Activated CD4-positive, alpha-beta T cell treated with anti-CD3 and anti-CD28 coated beads, Interleukin-2, amount 10 ng/mL, durations not matched to agents 24 days and 14 days (primary cell): ENCODE measurements at regions not wholly inside any gene's neighbourhood (a gene's known extent, or its start where the extent isn't known, plus 50 kb on each side); places are given as distances from the start of the nearest gene placed in this dataset.

Experiments used
- DNase-seq: peaks from one replicate; pipeline ENCODE4 v3.0.0; 2022
- H3K27ac Mint-ChIP-seq: one replicate; pipeline ENCODE4 v1.8.0; 2022; ENCODE audit warnings: mild to moderate bottlenecking, mixed read lengths
- H3K27me3 Mint-ChIP-seq: one replicate; pipeline ENCODE4 v1.8.0; 2022; ENCODE audit warnings: mixed read lengths
- H3K36me3 Mint-ChIP-seq: one replicate; pipeline ENCODE4 v1.8.0; 2022; ENCODE audit warnings: low read depth, mild to moderate bottlenecking, mixed read lengths
- H3K4me1 Mint-ChIP-seq: one replicate; pipeline ENCODE4 v1.8.0; 2021; ENCODE audit warnings: mixed read lengths
- H3K4me3 Mint-ChIP-seq: one replicate; pipeline ENCODE4 v1.8.0; 2022; ENCODE audit warnings: mild to moderate bottlenecking, moderate library complexity, mixed read lengths
- H3K9me3 Mint-ChIP-seq: one replicate; pipeline ENCODE4 v1.8.0; 2021; ENCODE audit warnings: mixed read lengths
- intact Hi-C: fragments of 100-400 bp; cut with micrococcal nuclease; formaldehyde crosslinking; loops from one replicate; pipeline ENCODE4 v1.15.1; 2023

DNA sequence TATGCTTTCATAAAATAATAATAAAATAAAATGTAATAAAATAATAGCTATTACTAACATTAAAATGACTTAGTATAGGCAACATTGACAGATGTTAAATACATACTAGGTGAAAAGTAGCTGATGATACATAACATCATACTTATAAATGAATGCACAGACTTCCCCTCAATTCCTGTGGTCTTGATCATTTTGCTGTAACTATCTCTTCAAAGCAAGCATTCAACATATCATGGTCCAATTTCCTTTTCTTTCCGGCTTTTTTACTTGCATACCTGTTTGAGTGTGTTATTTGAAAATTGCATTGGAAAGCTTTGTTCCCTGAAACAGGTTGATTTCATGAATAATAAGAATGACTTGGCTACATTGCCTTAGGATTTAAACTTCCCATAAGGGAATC, 309.3 kb downstream of the HDGFL1 start:
- Mint-ChIP-seq H3K4me3 (no peak overlapping the region), H3K36me3 (no peaks in the 10 kb centered on the region), H3K9me3 (no peaks in the 10 kb centered on the region), H3K4me1 (no peaks in the 10 kb centered on the region), H3K27ac (no peak overlapping the region), H3K27me3 (no peaks in the 10 kb centered on the region)
- intact Hi-C loops, result no loop called here
- no peak for DNase-seq

DNA sequence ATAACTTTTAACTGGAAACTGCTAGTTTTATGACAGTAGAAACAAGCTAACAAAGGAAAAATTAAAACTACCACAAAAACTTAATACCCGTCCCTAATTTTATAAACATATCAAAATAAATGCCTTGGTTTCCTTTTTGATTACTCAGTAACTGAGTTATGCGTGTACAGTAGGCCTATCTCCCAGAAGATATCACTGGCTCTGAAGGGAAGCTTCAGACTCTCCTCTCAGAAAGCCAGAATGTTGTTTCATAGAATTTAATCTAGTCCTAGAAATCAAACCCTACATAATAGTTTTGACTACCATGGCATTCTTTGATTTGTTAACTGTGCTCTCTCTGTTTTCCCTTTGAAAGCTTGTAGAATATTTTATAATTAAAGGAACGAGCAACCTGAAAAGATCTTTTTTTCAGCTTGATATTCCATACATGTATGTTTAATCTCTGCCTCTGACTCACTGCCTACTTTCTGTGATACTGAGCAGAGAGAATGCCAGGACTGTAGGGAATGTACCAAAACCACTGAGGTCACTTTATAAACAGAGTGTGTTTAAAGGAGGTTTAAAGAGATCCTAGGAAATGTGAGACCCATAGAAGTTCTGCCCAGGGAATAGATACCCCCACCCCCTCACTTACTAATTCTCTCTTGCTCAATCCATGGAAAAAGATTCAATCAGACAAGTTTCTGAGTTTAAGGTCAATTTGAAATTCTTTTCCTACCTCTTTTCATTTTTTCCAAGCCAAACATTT, 311.5 kb downstream of the HDGFL1 start:
- H3K4me3 Mint-ChIP-seq, result no peak overlapping the region

DNA sequence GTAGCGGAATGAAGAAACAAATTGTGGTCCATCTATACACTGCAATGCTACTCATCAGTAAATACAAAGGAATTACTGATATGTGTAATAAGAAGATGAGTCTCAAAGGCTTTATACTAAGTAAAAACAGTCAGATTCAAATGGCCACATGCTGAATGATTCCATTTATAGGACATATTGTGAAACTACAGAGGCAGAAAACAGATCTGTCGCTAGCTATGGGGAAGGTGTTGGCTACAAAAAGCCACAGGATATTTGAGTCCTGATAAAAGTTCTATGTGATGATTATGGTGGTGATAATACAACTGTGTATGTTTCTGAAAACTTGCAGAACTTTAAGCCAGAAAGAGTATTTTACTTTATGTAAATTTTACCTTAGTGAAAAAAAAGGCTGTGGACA, 313.2 kb downstream of the HDGFL1 start:
- no peaks in the 10 kb centered on the region for H3K4me1 Mint-ChIP-seq

More for the DNA sequence above, 311.5 kb downstream of the HDGFL1 start:
- no peaks in the 10 kb centered on the region for H3K4me1 Mint-ChIP-seq
- no peaks in the 10 kb centered on the region for H3K9me3 Mint-ChIP-seq
- H3K27ac Mint-ChIP-seq, result no peak overlapping the region
- no peaks in the 10 kb centered on the region for H3K27me3 Mint-ChIP-seq
- intact Hi-C loops, result no loop called here
- DNase-seq, result no peak
- H3K36me3 Mint-ChIP-seq, result no peaks in the 10 kb centered on the region

DNA sequence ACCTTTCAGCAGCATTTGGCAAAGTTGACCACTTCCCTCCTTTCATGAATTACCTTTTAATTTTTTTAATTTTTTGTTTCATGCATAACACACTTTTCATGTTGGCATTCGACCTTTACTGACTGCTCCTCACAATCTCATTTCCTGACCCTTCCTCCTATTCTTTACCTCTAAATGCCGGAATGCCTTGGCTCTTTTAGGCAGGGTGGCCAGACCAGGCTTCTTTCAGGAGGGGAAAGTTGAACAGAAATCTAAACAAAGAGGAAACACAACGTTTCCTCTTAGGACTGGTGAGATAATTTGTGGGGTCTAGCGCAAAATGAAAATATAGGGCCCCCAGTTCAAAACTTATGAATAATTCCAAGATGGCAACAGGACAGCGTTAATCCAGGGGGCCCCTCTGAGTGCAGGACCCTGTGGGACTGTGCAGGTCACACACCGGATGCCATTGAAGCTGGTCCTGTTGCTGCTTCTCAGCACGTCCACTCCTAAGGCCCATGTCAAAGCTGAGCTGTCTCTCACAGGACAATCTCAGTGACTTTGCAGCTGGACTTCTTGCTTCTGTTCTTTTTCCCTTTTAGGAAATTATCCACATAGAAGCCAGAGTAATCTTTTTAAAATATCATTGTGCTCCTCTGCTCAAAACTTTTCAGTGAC, 313.8 kb downstream of the HDGFL1 start:
- intact Hi-C loops, result no loop called here
- Mint-ChIP-seq H3K27ac (no peak overlapping the region), H3K4me3 (no peak overlapping the region), H3K9me3 (no peaks in the 10 kb centered on the region), H3K27me3 (no peaks in the 10 kb centered on the region), H3K36me3 (no peaks in the 10 kb centered on the region), H3K4me1 (no peaks in the 10 kb centered on the region)
- DNase-seq, result no peak

More for the DNA sequence above, 313.2 kb downstream of the HDGFL1 start:
- H3K27me3 Mint-ChIP-seq, result no peaks in the 10 kb centered on the region
- H3K9me3 Mint-ChIP-seq, result no peaks in the 10 kb centered on the region
- H3K36me3 Mint-ChIP-seq, result no peaks in the 10 kb centered on the region
- no peak for DNase-seq
- H3K27ac Mint-ChIP-seq, result no peak overlapping the region
- intact Hi-C loops, result no loop called here
- no peak overlapping the region for H3K4me3 Mint-ChIP-seq

DNA sequence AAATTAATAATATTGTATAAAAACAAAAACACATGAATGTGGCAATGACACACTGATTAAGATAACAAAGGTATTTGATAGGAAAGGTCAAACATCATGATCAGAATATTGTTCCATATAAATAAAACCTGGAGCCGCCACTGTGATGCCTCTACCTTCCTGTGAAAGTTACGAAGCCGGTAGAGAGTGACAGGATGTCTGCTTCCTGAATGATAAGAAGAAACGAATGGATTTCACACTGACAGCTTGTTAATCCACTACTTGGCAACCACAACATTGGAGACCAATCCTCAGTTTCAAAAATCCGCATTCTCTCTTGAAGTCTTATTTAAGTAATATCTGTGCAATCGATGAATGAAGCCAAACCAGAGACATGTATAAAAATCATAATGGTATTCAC, 315.1 kb downstream of the HDGFL1 start:
- Mint-ChIP-seq H3K9me3 (no peaks in the 10 kb centered on the region), H3K4me3 (no peak overlapping the region), H3K27me3 (no peaks in the 10 kb centered on the region), H3K27ac (no peak overlapping the region), H3K36me3 (no peaks in the 10 kb centered on the region), H3K4me1 (no peaks in the 10 kb centered on the region)
- DNase-seq, result no peak
- intact Hi-C loops, result no loop called here

DNA sequence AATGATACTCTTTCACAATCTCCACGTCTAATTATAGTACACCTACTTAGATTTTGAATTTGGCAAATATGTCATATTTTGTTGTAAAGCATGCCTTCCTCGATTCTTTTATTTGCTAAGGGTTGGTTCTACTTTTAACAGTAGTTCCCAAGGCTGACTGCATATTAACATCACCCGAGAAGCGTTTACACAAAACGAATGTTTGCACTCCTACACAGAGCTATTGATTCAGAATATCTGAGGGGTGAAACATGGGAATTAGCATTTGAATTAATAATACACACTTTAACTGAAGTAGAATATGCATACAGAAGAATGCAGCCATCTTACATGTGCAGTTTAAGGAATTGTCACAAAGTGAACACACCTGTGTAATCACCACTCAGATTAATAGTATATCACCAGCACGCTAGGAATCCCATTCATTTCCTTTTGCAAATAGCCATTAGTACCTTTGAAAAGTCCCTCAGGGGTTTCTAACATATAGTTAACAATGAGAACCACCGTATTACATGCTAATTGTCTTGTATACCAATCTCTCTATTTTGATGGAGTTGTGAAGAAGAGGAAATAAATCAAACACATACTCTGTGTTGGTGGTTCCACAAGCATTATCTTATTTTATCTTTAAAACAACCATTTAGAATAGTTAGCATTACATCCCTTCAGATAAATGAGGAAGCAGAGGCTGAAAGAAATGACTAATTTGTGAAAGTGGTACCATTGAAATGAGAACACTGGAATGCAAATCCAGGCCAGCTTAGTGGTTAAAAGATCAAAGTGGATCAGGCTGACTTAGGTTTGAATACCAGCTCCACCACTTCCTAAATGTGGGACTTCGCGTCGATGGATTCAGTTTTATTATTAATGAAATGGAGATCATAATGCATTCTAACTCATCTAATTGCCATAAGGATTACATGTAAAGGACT, 317.6 kb downstream of the HDGFL1 start:
- H3K27ac Mint-ChIP-seq, result no peak overlapping the region
- H3K9me3 Mint-ChIP-seq, result no peaks in the 10 kb centered on the region
- H3K4me3 Mint-ChIP-seq, result no peak overlapping the region
- DNase-seq, result no peak
- H3K36me3 Mint-ChIP-seq, result no peaks in the 10 kb centered on the region
- no peaks in the 10 kb centered on the region for H3K4me1 Mint-ChIP-seq
- H3K27me3 Mint-ChIP-seq, result no peaks in the 10 kb centered on the region
- intact Hi-C loops, result no loop called here

DNA sequence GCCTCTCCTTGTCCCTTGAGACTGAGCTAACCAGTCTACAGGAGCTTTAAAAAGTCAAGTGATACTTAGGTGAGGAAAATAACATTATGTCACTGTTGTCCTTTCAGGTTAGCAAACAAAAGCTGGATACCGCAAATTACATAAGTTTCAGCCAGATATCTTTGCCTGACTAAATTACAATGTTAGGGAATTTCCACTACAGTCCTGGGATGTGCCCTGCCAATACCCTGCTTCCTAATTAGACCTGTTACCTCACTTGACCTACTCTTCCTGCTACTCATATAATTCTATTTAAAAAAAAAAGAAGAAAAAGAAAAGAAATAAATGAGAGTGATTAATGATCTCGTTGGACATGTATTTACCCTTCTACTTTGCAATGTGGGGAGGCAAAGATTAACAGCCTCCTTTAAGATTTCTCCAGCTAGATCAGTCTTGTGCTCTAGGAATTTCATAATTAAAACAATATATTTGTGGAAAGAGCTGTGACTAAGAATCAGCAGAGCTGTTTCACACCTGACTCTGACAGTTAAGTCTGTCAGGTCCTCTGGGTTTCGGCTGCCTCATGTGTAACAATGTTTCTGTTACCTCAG, 318.9 kb downstream of the HDGFL1 start:
- no peaks in the 10 kb centered on the region for H3K36me3 Mint-ChIP-seq
- H3K9me3 Mint-ChIP-seq, result no peaks in the 10 kb centered on the region
- intact Hi-C loops, result no loop called here
- no peak overlapping the region for H3K4me3 Mint-ChIP-seq
- H3K27me3 Mint-ChIP-seq, result no peaks in the 10 kb centered on the region
- DNase-seq, result no peak
- no peaks in the 10 kb centered on the region for H3K4me1 Mint-ChIP-seq
- no peak overlapping the region for H3K27ac Mint-ChIP-seq

DNA sequence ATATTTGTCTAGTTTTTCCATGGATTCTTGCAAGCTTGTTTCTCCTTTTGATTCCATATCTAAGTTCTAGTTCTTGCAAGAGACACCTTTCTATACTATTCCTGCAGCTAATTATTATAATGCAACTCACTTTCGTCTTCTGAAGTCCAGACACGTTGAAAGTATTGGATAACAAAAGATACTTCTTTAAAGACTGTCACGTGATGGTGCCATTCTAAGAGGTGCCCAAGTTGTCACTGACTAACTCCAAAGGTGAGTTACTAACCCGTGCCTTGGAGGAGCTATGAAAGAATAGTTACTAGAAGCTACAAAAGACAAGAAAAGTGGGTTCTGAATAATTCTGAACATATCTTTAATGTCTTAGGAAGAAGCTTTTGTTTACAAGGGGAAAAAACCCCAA, 322.6 kb downstream of the HDGFL1 start:
- Mint-ChIP-seq H3K4me1 (no peaks in the 10 kb centered on the region), H3K27me3 (no peaks in the 10 kb centered on the region), H3K9me3 (no peaks in the 10 kb centered on the region), H3K4me3 (no peak overlapping the region), H3K27ac (no peak overlapping the region), H3K36me3 (no peaks in the 10 kb centered on the region)
- no peak for DNase-seq
- intact Hi-C loops, result no loop called here

DNA sequence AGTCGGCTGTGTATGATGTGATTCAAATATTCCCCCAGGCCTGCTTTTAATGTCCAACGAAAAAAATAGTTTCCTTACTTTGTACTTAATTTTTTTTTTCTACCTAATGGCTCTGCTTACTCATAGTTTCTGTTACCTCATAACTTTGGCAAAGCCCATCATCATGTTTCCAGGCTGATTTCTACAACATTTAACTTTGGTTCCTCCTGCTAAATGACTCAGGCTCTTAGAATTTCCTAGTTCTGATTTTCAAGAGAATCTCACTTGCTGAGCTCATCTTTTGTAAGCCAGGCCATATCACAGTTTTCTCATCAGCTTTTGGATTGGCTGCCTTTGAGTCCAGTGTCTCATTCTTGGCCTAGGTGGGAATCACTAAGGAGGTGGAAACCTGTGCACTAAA, 323.1 kb downstream of the HDGFL1 start:
- Mint-ChIP-seq H3K27me3 (no peaks in the 10 kb centered on the region), H3K36me3 (no peaks in the 10 kb centered on the region), H3K27ac (no peak overlapping the region), H3K9me3 (no peaks in the 10 kb centered on the region), H3K4me3 (no peak overlapping the region), H3K4me1 (no peaks in the 10 kb centered on the region)
- intact Hi-C loops, result no loop called here
- no peak for DNase-seq

DNA sequence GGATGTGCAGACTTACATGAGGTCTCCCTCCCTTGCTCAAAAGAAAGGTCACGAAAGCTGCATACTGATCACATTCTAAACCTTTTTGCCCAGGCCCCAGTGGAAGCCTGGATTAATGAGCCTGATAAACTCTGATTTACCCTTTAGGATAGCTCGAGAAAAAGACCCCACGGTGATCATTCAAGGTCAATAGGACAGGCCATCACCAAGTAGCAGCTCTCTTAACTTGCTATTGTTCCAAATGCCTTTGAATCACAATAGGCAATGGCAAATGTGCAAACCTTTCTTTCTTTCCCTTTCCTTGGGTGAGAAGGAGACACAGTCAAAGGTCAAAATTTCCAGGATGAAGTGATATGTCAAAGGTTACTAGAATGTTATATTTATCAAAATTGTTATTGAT, 327.3 kb downstream of the HDGFL1 start:
- Mint-ChIP-seq H3K4me3 (no peak overlapping the region), H3K27me3 (no peaks in the 10 kb centered on the region), H3K27ac (no peak overlapping the region), H3K4me1 (no peaks in the 10 kb centered on the region), H3K36me3 (no peaks in the 10 kb centered on the region), H3K9me3 (no peaks in the 10 kb centered on the region)
- no peak for DNase-seq
- intact Hi-C loops, result no loop called here

DNA sequence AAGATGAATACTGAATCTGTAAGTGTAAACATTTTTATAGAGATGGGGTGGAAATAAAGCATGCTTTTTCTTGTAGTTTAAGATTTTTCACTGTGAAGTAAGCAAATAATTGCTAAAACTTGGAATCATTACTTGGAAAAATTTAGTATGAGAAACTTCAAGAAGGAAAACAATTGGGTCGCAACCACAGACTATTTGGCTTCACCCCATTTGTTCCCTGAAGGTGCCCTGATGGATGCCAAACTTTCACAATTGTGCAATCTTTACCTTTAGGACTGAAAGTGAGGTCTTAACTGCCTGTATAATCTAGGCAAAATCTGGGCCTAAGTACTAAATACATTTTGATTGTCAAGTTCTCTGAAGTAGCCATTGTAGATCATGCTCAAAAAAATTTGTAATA, 330.1 kb downstream of the HDGFL1 start:
- Mint-ChIP-seq H3K4me3 (no peak overlapping the region), H3K36me3 (no peaks in the 10 kb centered on the region), H3K27me3 (no peaks in the 10 kb centered on the region), H3K9me3 (no peaks in the 10 kb centered on the region), H3K27ac (no peak overlapping the region), H3K4me1 (no peaks in the 10 kb centered on the region)
- no peak for DNase-seq
- intact Hi-C loops, result no loop called here

DNA sequence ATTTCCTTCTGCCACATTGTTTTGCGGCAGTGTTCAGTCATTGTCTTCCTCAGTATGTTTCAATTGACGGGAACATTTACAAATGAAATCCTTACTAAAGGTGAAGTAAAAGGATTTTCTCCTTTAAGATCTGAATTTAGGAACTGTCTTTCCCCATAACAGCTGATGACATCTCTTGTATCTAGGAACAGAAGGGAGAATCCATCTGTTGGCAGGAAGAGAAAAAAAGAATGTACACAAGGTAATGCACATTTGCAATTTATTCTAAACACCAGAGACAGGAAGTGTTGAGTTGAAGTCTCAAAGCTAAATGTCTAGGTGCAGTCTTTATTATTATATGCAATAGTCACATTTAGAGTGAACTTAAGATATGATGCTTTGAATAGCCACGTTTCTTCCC, 334.5 kb downstream of the HDGFL1 start:
- no peak for DNase-seq
- Mint-ChIP-seq H3K27ac (no peak overlapping the region), H3K27me3 (no peaks in the 10 kb centered on the region), H3K9me3 (no peaks in the 10 kb centered on the region), H3K4me1 (no peaks in the 10 kb centered on the region), H3K4me3 (no peak overlapping the region), H3K36me3 (no peaks in the 10 kb centered on the region)
- intact Hi-C loops, result no loop called here

DNA sequence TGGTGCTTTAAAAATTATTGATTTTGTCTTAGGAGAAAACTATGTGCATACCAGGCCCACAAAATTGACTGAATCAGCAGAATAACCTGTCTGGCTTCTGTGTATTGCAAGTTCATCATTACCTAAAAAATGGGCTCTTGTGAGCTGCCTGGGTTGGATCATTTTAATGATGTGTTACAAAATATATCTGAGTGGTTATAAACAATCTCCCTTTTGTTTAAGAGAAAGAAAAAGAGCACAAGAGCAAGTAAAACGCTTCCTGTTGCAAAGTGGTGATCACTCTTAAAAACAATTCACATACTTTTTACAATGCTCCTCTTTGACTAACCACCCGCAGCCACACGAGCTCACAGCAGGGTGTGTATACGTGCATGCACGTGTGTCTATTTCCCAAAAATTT, 335.1 kb downstream of the HDGFL1 start:
- intact Hi-C loops, result no loop called here

DNA sequence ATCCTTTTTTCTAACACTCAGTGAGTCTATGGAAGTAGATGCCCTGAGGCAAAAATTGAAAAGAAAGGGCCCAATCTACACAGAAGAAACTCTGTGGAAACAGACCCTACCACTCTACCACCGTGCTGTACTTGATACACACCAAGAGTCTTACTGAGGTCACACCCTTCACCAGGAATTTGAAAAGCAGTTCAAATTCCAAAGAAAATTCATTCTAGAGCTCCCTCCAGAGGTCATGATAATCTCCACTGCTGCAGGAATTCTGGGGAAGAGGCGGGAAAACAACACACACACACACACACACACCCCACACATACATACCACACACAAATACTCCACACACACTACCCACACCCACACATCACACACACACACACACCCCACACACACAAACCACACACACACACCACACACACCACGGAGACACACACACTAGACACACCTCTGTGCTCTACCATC, 336.8 kb downstream of the HDGFL1 start:
- Mint-ChIP-seq H3K27ac (no peak overlapping the region), H3K4me1 (no peaks in the 10 kb centered on the region), H3K27me3 (no peaks in the 10 kb centered on the region), H3K36me3 (no peaks in the 10 kb centered on the region), H3K4me3 (no peak overlapping the region), H3K9me3 (no peaks in the 10 kb centered on the region)
- intact Hi-C loops, result no loop called here
- DNase-seq, result no peak

More for the DNA sequence above, 335.1 kb downstream of the HDGFL1 start:
- H3K4me1 Mint-ChIP-seq, result no peaks in the 10 kb centered on the region
- no peak overlapping the region for H3K4me3 Mint-ChIP-seq
- no peaks in the 10 kb centered on the region for H3K9me3 Mint-ChIP-seq
- H3K27ac Mint-ChIP-seq, result no peak overlapping the region
- H3K27me3 Mint-ChIP-seq, result no peaks in the 10 kb centered on the region
- no peak for DNase-seq
- no peaks in the 10 kb centered on the region for H3K36me3 Mint-ChIP-seq
